ENCODE measurements at regions not wholly inside any gene's neighbourhood (a gene's known extent, or its start where the extent isn't known, plus 50 kb on each side); places are given as distances from the start of the nearest gene placed in this dataset.

DNA sequence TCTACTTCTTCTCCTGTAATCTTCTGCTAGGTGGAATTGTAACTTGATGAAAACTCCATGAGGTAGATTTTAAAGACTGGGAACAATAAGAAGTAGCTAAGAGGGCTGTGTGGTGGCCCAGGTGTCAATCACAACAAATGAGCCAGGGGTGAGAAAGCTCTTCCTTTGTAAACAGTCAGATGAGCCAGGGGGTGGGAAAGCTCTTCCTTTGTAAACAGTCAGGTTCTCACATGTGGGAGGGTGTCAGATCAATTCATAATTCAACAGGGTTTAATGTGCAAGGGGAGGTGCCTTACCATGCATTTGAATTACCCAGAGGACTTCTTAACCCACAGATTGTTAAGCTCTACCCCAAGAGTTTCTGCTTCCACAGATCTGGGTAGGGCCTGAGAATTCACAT is 312.4 kb upstream of the AUTS2 start:
- TF ChIP-seq, protein P1, sequence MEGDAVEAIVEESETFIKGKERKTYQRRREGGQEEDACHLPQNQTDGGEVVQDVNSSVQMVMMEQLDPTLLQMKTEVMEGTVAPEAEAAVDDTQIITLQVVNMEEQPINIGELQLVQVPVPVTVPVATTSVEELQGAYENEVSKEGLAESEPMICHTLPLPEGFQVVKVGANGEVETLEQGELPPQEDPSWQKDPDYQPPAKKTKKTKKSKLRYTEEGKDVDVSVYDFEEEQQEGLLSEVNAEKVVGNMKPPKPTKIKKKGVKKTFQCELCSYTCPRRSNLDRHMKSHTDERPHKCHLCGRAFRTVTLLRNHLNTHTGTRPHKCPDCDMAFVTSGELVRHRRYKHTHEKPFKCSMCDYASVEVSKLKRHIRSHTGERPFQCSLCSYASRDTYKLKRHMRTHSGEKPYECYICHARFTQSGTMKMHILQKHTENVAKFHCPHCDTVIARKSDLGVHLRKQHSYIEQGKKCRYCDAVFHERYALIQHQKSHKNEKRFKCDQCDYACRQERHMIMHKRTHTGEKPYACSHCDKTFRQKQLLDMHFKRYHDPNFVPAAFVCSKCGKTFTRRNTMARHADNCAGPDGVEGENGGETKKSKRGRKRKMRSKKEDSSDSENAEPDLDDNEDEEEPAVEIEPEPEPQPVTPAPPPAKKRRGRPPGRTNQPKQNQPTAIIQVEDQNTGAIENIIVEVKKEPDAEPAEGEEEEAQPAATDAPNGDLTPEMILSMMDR (IDR thresholded peaks at IDR 0.05; ENCODE audit: borderline replicate concordance, extremely low read depth, low read length, poor library complexity, severe bottlenecking) = no peak
- TF ChIP-seq EZH2 (IDR thresholded peaks at IDR 0.05; ENCODE audit: borderline replicate concordance, low read depth, low read length, severe bottlenecking) = no peak
- no peaks in the 10 kb centered on the region for H3K9me3 ChIP-seq (ENCODE audit: insufficient read depth, low read length, severe bottlenecking)
- no peak for DNase-seq

DNA sequence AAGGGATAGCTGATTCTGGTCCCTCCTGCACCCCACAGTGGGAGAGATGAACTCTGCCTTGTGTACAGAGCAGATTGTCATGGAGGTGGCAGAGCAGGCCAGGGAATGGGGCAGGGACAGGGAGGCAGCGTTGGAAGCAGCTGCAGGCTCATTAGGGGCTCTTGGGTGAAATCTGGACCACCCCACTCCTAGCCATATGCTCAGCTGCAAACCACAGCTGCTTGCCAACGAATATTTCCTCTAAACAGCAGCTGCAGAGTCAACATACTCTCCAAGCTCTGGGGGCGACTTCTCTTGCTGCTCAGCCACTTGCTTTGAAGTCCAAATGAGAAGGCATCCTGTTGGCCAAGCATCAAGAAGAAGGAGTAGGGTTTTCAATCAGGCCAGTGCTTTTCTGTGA is 302.3 kb upstream of the AUTS2 start:
- Histone ChIP-seq H4K20me1 (ENCODE audit: insufficient read depth, low read length) (no peaks in the 10 kb centered on the region), H3K4me1 (ENCODE audit: insufficient read depth, low read length) (no peaks in the 10 kb centered on the region), H3K79me2 (ENCODE audit: insufficient read depth, low read length) (no peaks in the 10 kb centered on the region), H3K4me3 (ENCODE audit: low read depth in 1 of 2, low read length in 2 of 2) (no peak overlapping the region), H3K27me3 (ENCODE audit: insufficient read depth, low read length, poor library complexity) (no peaks in the 10 kb centered on the region), H3K36me3 (ENCODE audit: insufficient read depth, low read length) (no peaks in the 10 kb centered on the region), H3K9me3 (ENCODE audit: insufficient read depth, low read length, severe bottlenecking) (no peaks in the 10 kb centered on the region), H3K9ac (ENCODE audit: low read depth, low read length) (no peak overlapping the region), H3K4me2 (ENCODE audit: insufficient read depth, low read length) (no peak overlapping the region), H3K27ac (ENCODE audit: low read length) (no peak overlapping the region), H2AFZ (ENCODE audit: low read depth, low read length) (no peak overlapping the region)
- DNase-seq = peak; percentile 7
- TF ChIP-seq, protein P1 (IDR thresholded peaks at IDR 0.05; ENCODE audit: borderline replicate concordance, extremely low read depth, low read length, poor library complexity, severe bottlenecking) = no peak
- no peak for TF ChIP-seq EZH2 (IDR thresholded peaks at IDR 0.05; ENCODE audit: borderline replicate concordance, low read depth, low read length, severe bottlenecking)
- ATAC-seq (ENCODE audit: insufficient read depth, low read depth) = peak; percentile 33; the same call in 1 of the 3 replicates

More for the DNA sequence above, 312.4 kb upstream of the AUTS2 start:
- Histone ChIP-seq H3K9ac (ENCODE audit: low read depth, low read length) (no peak overlapping the region), H3K27ac (ENCODE audit: low read length) (no peak overlapping the region), H3K4me1 (ENCODE audit: insufficient read depth, low read length) (no peaks in the 10 kb centered on the region), H4K20me1 (ENCODE audit: insufficient read depth, low read length) (no peaks in the 10 kb centered on the region), H3K27me3 (ENCODE audit: insufficient read depth, low read length, poor library complexity) (no peaks in the 10 kb centered on the region), H3K36me3 (ENCODE audit: insufficient read depth, low read length) (no peaks in the 10 kb centered on the region), H3K4me2 (ENCODE audit: insufficient read depth, low read length) (no peak overlapping the region), H2AFZ (ENCODE audit: low read depth, low read length) (no peak overlapping the region), H3K4me3 (ENCODE audit: low read depth in 1 of 2, low read length in 2 of 2) (no peak overlapping the region), H3K79me2 (ENCODE audit: insufficient read depth, low read length) (no peaks in the 10 kb centered on the region)
- ATAC-seq (ENCODE audit: insufficient read depth, low read depth) = no peak

DNA sequence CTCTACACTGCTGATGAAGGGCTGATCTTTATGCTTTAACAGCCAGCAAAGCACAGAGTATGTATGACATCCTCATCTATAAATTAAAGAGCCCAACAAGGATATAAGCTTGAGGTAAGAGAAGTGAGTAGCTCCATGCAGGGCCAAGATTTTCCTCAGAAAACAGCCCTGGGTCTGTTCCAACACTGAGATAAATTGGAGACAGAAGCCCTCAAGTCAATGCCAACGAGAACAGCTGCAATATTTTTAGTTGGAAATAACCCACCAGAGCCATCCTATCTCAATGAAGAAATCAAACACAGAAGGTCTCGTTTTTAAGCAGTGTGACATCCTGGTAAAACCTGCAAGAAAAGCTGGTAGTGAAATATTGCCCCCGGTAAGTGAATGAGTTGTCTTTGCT is 297.0 kb upstream of the AUTS2 start:
- Histone ChIP-seq H3K27ac (ENCODE audit: low read length) (no peak overlapping the region), H3K4me3 (ENCODE audit: low read depth in 1 of 2, low read length in 2 of 2) (no peak overlapping the region), H4K20me1 (ENCODE audit: insufficient read depth, low read length) (no peaks in the 10 kb centered on the region), H3K79me2 (ENCODE audit: insufficient read depth, low read length) (no peaks in the 10 kb centered on the region), H3K36me3 (ENCODE audit: insufficient read depth, low read length) (no peaks in the 10 kb centered on the region), H3K27me3 (ENCODE audit: insufficient read depth, low read length, poor library complexity) (no peaks in the 10 kb centered on the region), H2AFZ (ENCODE audit: low read depth, low read length) (no peak overlapping the region), H3K9me3 (ENCODE audit: insufficient read depth, low read length, severe bottlenecking) (no peaks in the 10 kb centered on the region), H3K4me1 (ENCODE audit: insufficient read depth, low read length) (no peaks in the 10 kb centered on the region), H3K9ac (ENCODE audit: low read depth, low read length) (no peak overlapping the region), H3K4me2 (ENCODE audit: insufficient read depth, low read length) (no peak overlapping the region)
- no peak for ATAC-seq (ENCODE audit: insufficient read depth, low read depth)
- TF ChIP-seq EZH2 (IDR thresholded peaks at IDR 0.05; ENCODE audit: borderline replicate concordance, low read depth, low read length, severe bottlenecking) = no peak
- TF ChIP-seq, protein P1 (IDR thresholded peaks at IDR 0.05; ENCODE audit: borderline replicate concordance, extremely low read depth, low read length, poor library complexity, severe bottlenecking) = no peak
- no peak for DNase-seq

DNA sequence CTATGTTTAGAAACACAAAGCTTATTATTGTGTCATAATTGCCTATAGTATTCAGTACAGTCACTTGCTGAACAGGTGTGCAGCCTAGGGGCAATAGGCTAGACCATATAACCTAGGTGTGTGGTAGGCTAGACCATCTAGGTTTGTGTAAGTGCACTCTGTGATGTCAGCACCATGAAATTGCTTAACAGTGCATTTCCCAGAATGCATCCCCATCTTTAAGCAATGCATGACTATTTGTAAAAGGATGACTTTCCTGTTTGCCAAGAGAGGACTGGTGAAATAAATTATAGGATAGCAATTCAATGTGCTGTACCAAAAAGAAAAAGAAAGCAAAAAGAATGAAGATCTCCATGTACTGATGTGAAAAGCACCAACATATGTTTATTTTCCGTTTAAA is 288.7 kb upstream of the AUTS2 start:
- no peak for TF ChIP-seq EZH2 (IDR thresholded peaks at IDR 0.05; ENCODE audit: borderline replicate concordance, low read depth, low read length, severe bottlenecking)
- TF ChIP-seq, protein P1 (IDR thresholded peaks at IDR 0.05; ENCODE audit: borderline replicate concordance, extremely low read depth, low read length, poor library complexity, severe bottlenecking) = no peak
- H3K9me3 ChIP-seq (ENCODE audit: insufficient read depth, low read length, severe bottlenecking) = no peaks in the 10 kb centered on the region
- no peak overlapping the region for H3K27ac ChIP-seq (ENCODE audit: low read length)
- no peak overlapping the region for H3K4me3 ChIP-seq (ENCODE audit: low read depth in 1 of 2, low read length in 2 of 2)
- no peaks in the 10 kb centered on the region for H3K36me3 ChIP-seq (ENCODE audit: insufficient read depth, low read length)
- no peaks in the 10 kb centered on the region for H3K79me2 ChIP-seq (ENCODE audit: insufficient read depth, low read length)
- H3K4me2 ChIP-seq (ENCODE audit: insufficient read depth, low read length) = no peak overlapping the region
- ATAC-seq (ENCODE audit: insufficient read depth, low read depth) (no peak), DNase-seq (no peak)
- no peaks in the 10 kb centered on the region for H4K20me1 ChIP-seq (ENCODE audit: insufficient read depth, low read length)
- no peaks in the 10 kb centered on the region for H3K4me1 ChIP-seq (ENCODE audit: insufficient read depth, low read length)
- no peaks in the 10 kb centered on the region for H3K27me3 ChIP-seq (ENCODE audit: insufficient read depth, low read length, poor library complexity)
- no peak overlapping the region for H2AFZ ChIP-seq (ENCODE audit: low read depth, low read length)
- H3K9ac ChIP-seq (ENCODE audit: low read depth, low read length) = no peak overlapping the region

Measured in DND-41 (cell line).